ENCODE measurements at regions not wholly inside any gene's neighbourhood (a gene's known extent, or its start where the extent isn't known, plus 50 kb on each side); places are given as distances from the start of the nearest gene placed in this dataset.

DNA sequence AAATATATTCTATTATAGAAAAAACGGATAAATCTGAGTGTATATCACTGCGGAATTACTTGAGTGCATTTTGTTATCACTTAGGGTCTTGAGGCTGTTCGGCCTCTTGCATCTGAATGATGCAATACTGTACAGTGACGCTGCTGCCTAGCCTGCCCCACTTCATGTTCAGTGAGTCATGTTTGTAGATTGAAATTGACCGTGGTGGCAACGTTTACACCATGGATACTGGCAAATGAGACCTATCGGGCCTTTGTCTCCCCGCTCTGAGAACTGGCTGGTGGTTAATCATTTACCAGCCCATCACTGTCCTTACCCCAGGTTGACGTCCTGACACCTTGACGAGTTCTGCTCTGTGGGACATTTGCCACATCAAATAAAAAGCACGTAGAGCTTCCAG is 510.1 kb upstream of the ADAMTS16 start:
- no peaks in the 10 kb centered on the region for H3K23me2 ChIP-seq (ENCODE audit: insufficient read length, low read depth, low read length, poor library complexity, severe bottlenecking)
- H3K56ac ChIP-seq (ENCODE audit: insufficient read length, low read depth, low read length), result no peak overlapping the region
- no peak overlapping the region for H3K18ac ChIP-seq (ENCODE audit: insufficient read length, low read depth, low read length)
- H3K27me3 Mint-ChIP-seq (ENCODE audit: low read depth), result no peaks in the 10 kb centered on the region; the same call in 1 of the 2 replicates
- no peak overlapping the region for H4K5ac ChIP-seq (ENCODE audit: insufficient read length, low read depth, low read length)
- H3K4me1 Mint-ChIP-seq, result peaks cover 3 to 8% of the 10 kb centered on the region in 2 experiments; a peak in 3 of 4 replicates
- H3K79me1 ChIP-seq (ENCODE audit: insufficient read depth, low read depth, low read length, poor library complexity, severe bottlenecking), result no peaks in the 10 kb centered on the region
- no peaks in the 10 kb centered on the region for H3K4me1 ChIP-seq (ENCODE audit: insufficient read depth, low read length)
- no peak overlapping the region for H3K4me3 Mint-ChIP-seq
- H4K20me1 ChIP-seq (ENCODE audit: control insufficient read depth, insufficient read depth, insufficient read length), result no peaks in the 10 kb centered on the region
- no peak overlapping the region for H3K23ac ChIP-seq (ENCODE audit: insufficient read length, low read depth, low read length)
- no peak overlapping the region for H2BK20ac ChIP-seq (ENCODE audit: low read depth, low read length, poor library complexity, severe bottlenecking)
- H3K9me3 ChIP-seq (ENCODE audit: control insufficient read depth, low read depth, low read length), result no peaks in the 10 kb centered on the region
- no peak overlapping the region for H2AFZ ChIP-seq (ENCODE audit: low read length)
- H2BK120ac ChIP-seq (ENCODE audit: low read depth, low read length, poor library complexity, severe bottlenecking), result no peak overlapping the region
- no peak overlapping the region for H2BK15ac ChIP-seq (ENCODE audit: low read depth, low read length)
- no peaks in the 10 kb centered on the region; a peak in 1 of 7 replicates for H3K36me3 Mint-ChIP-seq (ENCODE audit: insufficient read depth in 1 of 3, low read depth in 3 of 3)
- H2AK5ac ChIP-seq (ENCODE audit: insufficient read length, low read length), result no peak overlapping the region
- H3K27ac ChIP-seq (ENCODE audit: insufficient read length, low read depth, low read length), result no peak overlapping the region
- H4K8ac ChIP-seq (replicated peaks; ENCODE audit: insufficient read length, low read depth, low read length), result no peak overlapping the region
- H3K4me2 ChIP-seq (ENCODE audit: insufficient read depth, insufficient read length, low read length), result no peak overlapping the region
- no peak overlapping the region for H3T11ph ChIP-seq (ENCODE audit: low read length)
- no peak overlapping the region for H3K9ac ChIP-seq (ENCODE audit: extremely low read depth, insufficient read length, low read length)
- no peaks in the 10 kb centered on the region for H3K27me3 ChIP-seq (ENCODE audit: insufficient read depth, low read length)
- H4K91ac ChIP-seq (ENCODE audit: insufficient read length, low read depth, low read length), result no peak overlapping the region
- peaks cover 2 to 7% of the 10 kb centered on the region in 2 experiments; a peak in 4 of 5 replicates for H3K9me3 Mint-ChIP-seq
- H3K14ac ChIP-seq (ENCODE audit: insufficient read depth, low read length), result no peak overlapping the region
- no peak overlapping the region for H3K4ac ChIP-seq (ENCODE audit: low read depth, low read length)
- DNase-seq, result no peak
- no peaks in the 10 kb centered on the region for H3K79me2 ChIP-seq (ENCODE audit: insufficient read depth, low read length)
- TF ChIP-seq, protein P1, sequence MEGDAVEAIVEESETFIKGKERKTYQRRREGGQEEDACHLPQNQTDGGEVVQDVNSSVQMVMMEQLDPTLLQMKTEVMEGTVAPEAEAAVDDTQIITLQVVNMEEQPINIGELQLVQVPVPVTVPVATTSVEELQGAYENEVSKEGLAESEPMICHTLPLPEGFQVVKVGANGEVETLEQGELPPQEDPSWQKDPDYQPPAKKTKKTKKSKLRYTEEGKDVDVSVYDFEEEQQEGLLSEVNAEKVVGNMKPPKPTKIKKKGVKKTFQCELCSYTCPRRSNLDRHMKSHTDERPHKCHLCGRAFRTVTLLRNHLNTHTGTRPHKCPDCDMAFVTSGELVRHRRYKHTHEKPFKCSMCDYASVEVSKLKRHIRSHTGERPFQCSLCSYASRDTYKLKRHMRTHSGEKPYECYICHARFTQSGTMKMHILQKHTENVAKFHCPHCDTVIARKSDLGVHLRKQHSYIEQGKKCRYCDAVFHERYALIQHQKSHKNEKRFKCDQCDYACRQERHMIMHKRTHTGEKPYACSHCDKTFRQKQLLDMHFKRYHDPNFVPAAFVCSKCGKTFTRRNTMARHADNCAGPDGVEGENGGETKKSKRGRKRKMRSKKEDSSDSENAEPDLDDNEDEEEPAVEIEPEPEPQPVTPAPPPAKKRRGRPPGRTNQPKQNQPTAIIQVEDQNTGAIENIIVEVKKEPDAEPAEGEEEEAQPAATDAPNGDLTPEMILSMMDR (conservative IDR thresholded peaks at IDR 0.05), result no peak
- WGBS (ENCODE audit: extremely low coverage, insufficient read length, low lambda C conversion rate), result no CpG with 5 or more reads among the region's 11 CpGs
- no peak overlapping the region for H3K27ac Mint-ChIP-seq
- no peak overlapping the region for H2BK12ac ChIP-seq (ENCODE audit: insufficient read length, low read depth, low read length)
- H2BK5ac ChIP-seq (ENCODE audit: insufficient read length, low read length), result no peak overlapping the region

All from H9 (cell line).